HEK293T (cell line): ENCODE measurements at regions not wholly inside any gene's neighbourhood (a gene's known extent, or its start where the extent isn't known, plus 50 kb on each side); places are given as distances from the start of the nearest gene placed in this dataset.

Experiments
- BHLHE40 ChIP-seq: fragments of 450-650 bp; IDR thresholded peaks from 2 replicates; pipeline ENCODE4 v1.6.1; 2016; ENCODE audit warnings: mild to moderate bottlenecking, moderate library complexity, borderline replicate concordance
- CTBP1 ChIP-seq: fragments of 450-650 bp; IDR thresholded peaks from 2 replicates; pipeline ENCODE4 v1.6.1; 2016; ENCODE audit warnings: borderline replicate concordance
- FOXA1 ChIP-seq: fragments of 450-650 bp; IDR thresholded peaks from 2 replicates; pipeline ENCODE4 v1.6.1; 2016; ENCODE audit warnings: mild to moderate bottlenecking
- FOXK2 ChIP-seq: fragments of 450-650 bp; IDR thresholded peaks from 2 replicates; pipeline ENCODE4 v1.6.1; 2016; ENCODE audit warnings: mild to moderate bottlenecking
- FOXM1 ChIP-seq: fragments of 450-650 bp; IDR thresholded peaks from 2 replicates; pipeline ENCODE4 v1.6.1; 2017; ENCODE audit warnings: mild to moderate bottlenecking, borderline replicate concordance
- HDGF ChIP-seq: fragments of 450-650 bp; IDR thresholded peaks from 2 replicates; pipeline ENCODE4 v1.6.1; 2017; ENCODE audit warnings: antibody characterized with exemption, borderline replicate concordance
- LEF1 ChIP-seq: fragments of 450-650 bp; IDR thresholded peaks from 2 replicates; pipeline ENCODE4 v1.6.1; 2017; ENCODE audit warnings: mild to moderate bottlenecking, borderline replicate concordance
- NFRKB ChIP-seq: fragments of 450-650 bp; IDR thresholded peaks from 2 replicates; pipeline ENCODE4 v1.6.1; 2016; ENCODE audit warnings: mild to moderate bottlenecking, moderate library complexity
- SP1 ChIP-seq: fragments of 450-650 bp; IDR thresholded peaks from 2 replicates; pipeline ENCODE4 v1.6.1; 2017
- SUZ12 ChIP-seq: fragments of 450-650 bp; IDR thresholded peaks from 2 replicates; pipeline ENCODE4 v1.6.1; 2016; ENCODE audit warnings: mild to moderate bottlenecking
- TARDBP ChIP-seq: fragments of 450-650 bp; IDR thresholded peaks from 2 replicates; pipeline ENCODE4 v1.6.1; 2016
- ZNF384 ChIP-seq: fragments of 450-650 bp; IDR thresholded peaks from 2 replicates; pipeline ENCODE4 v1.6.1; 2016
- TF ChIP-seq, protein P1 (sequence below): fragments of 450-650 bp; IDR thresholded peaks from 2 replicates; pipeline ENCODE4 v1.6.1; 2016

DNA sequence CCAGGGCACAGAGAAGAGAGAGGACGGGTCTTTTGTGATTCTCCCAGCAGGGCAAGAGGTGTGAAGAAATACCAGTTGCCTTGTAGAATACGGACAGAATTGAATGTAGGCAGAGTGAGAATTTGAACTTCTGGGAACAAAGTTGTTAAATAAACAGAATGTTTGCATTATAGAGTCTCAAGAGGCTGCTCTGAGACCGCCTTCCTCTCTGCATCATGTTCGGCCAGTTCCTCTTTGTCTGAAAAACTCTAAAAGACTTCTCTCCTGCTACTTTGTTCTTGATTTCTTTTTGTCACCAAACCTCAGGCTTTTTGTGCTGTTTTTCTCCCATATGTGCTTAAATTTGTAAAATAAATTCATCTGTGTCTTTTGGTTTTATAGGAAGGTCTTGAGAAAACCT, 256.4 kb downstream of the DLEU7 start:
- TF ChIP-seq BHLHE40 (no peak), FOXM1 (no peak), LEF1 (no peak), ZNF384 (no peak), FOXK2 (no peak), SP1 (no peak), SUZ12 (no peak), NFRKB (no peak), FOXA1 (no peak), CTBP1 (no peak), TARDBP (no peak), HDGF (no peak)
- TF ChIP-seq, protein P1, sequence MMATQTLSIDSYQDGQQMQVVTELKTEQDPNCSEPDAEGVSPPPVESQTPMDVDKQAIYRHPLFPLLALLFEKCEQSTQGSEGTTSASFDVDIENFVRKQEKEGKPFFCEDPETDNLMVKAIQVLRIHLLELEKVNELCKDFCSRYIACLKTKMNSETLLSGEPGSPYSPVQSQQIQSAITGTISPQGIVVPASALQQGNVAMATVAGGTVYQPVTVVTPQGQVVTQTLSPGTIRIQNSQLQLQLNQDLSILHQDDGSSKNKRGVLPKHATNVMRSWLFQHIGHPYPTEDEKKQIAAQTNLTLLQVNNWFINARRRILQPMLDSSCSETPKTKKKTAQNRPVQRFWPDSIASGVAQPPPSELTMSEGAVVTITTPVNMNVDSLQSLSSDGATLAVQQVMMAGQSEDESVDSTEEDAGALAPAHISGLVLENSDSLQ = no peak
